Calu3 (cell line): ENCODE measurements at regions not wholly inside any gene's neighbourhood (a gene's known extent, or its start where the extent isn't known, plus 50 kb on each side); places are given as distances from the start of the nearest gene placed in this dataset.

Experiments
- BruUV-seq: library from RNA; stranded (reverse); fragments of 400-500 nt; replicated peaks from 2 replicates; lab custom pipeline; 2021; lab: Mats Ljungman, UMichigan
- CTCF ChIA-PET: fragments of 300-600 bp; sonication (Branson Sonifier 250); formaldehyde crosslinking; loops from one replicate; lab custom pipeline; 2022; ENCODE audit warnings: antibody characterized with exemption; lab: Charles Lee
- DNase-seq: peaks from one replicate; pipeline ENCODE4 v3.0.0; 2022
- H3K27ac Mint-ChIP-seq: one replicate; pipeline ENCODE4 v1.8.0; 2022; ENCODE audit warnings: mixed read lengths; ENCODE audit not compliant: unreplicated experiment
- H3K27me3 Mint-ChIP-seq: one replicate; pipeline ENCODE4 v1.8.0; 2022; ENCODE audit warnings: mixed read lengths; ENCODE audit not compliant: unreplicated experiment
- H3K36me3 Mint-ChIP-seq: one replicate; pipeline ENCODE4 v1.8.0; 2022; ENCODE audit warnings: mild to moderate bottlenecking, moderate library complexity, mixed read lengths; ENCODE audit not compliant: insufficient read depth, unreplicated experiment
- H3K4me1 Mint-ChIP-seq: one replicate; pipeline ENCODE4 v1.8.0; 2022; ENCODE audit warnings: mild to moderate bottlenecking, low read depth, mixed read lengths; ENCODE audit not compliant: unreplicated experiment
- H3K4me3 Mint-ChIP-seq: one replicate; pipeline ENCODE4 v1.8.0; 2022; ENCODE audit warnings: mild to moderate bottlenecking, low read depth, moderate library complexity, mixed read lengths; ENCODE audit not compliant: unreplicated experiment
- H3K9me3 Mint-ChIP-seq: one replicate; pipeline ENCODE4 v1.8.0; 2022; ENCODE audit warnings: low read depth, mixed read lengths; ENCODE audit not compliant: unreplicated experiment
- intact Hi-C: fragments of 100-400 bp; cut with micrococcal nuclease; formaldehyde crosslinking; loops from one replicate; pipeline ENCODE4 v1.10.0; 2022; ENCODE audit not compliant: unreplicated experiment
- TF ChIP-seq, protein P1 (sequence below): fragments of 200-600 bp; IDR thresholded peaks from one replicate; pipeline ENCODE4 v1.8.0; 2022; ENCODE audit warnings: antibody characterized with exemption; ENCODE audit not compliant: unreplicated experiment

GRCh38 chr2:191627518-191627917 lies 50.4 kb upstream of the NABP1 start:
- BruUV-seq = no TSS peak
- intact Hi-C loops = no loop called here
- no peaks in the 10 kb centered on the region for H3K9me3 Mint-ChIP-seq
- H3K27me3 Mint-ChIP-seq = no peaks in the 10 kb centered on the region
- DNase-seq = no peak
- H3K36me3 Mint-ChIP-seq = no peaks in the 10 kb centered on the region
- H3K4me3 Mint-ChIP-seq = no peak overlapping the region
- CTCF ChIA-PET = no interaction called here
- H3K27ac Mint-ChIP-seq = no peak overlapping the region
- TF ChIP-seq, protein P1, sequence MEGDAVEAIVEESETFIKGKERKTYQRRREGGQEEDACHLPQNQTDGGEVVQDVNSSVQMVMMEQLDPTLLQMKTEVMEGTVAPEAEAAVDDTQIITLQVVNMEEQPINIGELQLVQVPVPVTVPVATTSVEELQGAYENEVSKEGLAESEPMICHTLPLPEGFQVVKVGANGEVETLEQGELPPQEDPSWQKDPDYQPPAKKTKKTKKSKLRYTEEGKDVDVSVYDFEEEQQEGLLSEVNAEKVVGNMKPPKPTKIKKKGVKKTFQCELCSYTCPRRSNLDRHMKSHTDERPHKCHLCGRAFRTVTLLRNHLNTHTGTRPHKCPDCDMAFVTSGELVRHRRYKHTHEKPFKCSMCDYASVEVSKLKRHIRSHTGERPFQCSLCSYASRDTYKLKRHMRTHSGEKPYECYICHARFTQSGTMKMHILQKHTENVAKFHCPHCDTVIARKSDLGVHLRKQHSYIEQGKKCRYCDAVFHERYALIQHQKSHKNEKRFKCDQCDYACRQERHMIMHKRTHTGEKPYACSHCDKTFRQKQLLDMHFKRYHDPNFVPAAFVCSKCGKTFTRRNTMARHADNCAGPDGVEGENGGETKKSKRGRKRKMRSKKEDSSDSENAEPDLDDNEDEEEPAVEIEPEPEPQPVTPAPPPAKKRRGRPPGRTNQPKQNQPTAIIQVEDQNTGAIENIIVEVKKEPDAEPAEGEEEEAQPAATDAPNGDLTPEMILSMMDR = no peak
- peaks cover 75% of the 10 kb centered on the region for H3K4me1 Mint-ChIP-seq
